ENCODE measurements at regions not wholly inside any gene's neighbourhood (a gene's known extent, or its start where the extent isn't known, plus 50 kb on each side); places are given as distances from the start of the nearest gene placed in this dataset.

GRCh38 chr22:45071618-45072017 lies 61.8 kb upstream of the PHF21B start:
- 0% methylated on average over 3 of the region's 9 CpGs for WGBS (ENCODE audit: insufficient coverage, low coverage, missing lambda C conversion rate)
- no peaks in the 10 kb centered on the region for H3K36me3 ChIP-seq (ENCODE audit: control insufficient read depth, insufficient read depth, low read length)
- H3K79me2 ChIP-seq (ENCODE audit: control insufficient read depth, insufficient read depth, low read length), result no peaks in the 10 kb centered on the region
- no peaks in the 10 kb centered on the region for H4K20me1 ChIP-seq (replicated peaks; ENCODE audit: control insufficient read depth, insufficient read depth, low read length)
- no peaks in the 10 kb centered on the region; a peak in 1 of 5 replicates for H3K4me1 ChIP-seq (replicated peaks in 1 of 2; ENCODE audit: control insufficient read depth in 2 of 2, insufficient read depth in 2 of 2, low read length in 2 of 2)
- in situ Hi-C loops (cut with MboI), result no loop called here
- H3K9me3 ChIP-seq (replicated peaks; ENCODE audit: control insufficient read depth, insufficient read depth, low read depth, low read length), result no peaks in the 10 kb centered on the region
- ChIA-PET POLR2A (no interaction called here), CTCF (ENCODE audit: low intra/inter-chr PET ratio) (no interaction called here)
- BruUV-seq (replicated peaks), result no TSS peak
- H3K4me2 ChIP-seq (ENCODE audit: insufficient read depth, low read length), result no peak overlapping the region
- H3K9ac ChIP-seq (ENCODE audit: insufficient read depth in 1 of 2, low read depth in 2 of 2, low read length in 2 of 2), result no peak overlapping the region
- no peak for FAIRE-seq
- H3K4me3 ChIP-seq, result no peak overlapping the region
- DNase-seq (ENCODE audit: extremely low read depth in 1 of 4, low spot score in 3 of 4), result no peak
- H3K27ac ChIP-seq (ENCODE audit: extremely low read depth, low read depth, low read length), result no peak overlapping the region
- no peaks in the 10 kb centered on the region for H3K9me1 ChIP-seq (ENCODE audit: control insufficient read depth, insufficient read depth, low read length)
- no peak overlapping the region for H2AFZ ChIP-seq (ENCODE audit: low read depth, low read length)
- intact Hi-C loops (cut with micrococcal nuclease), result no loop called here
- no peak for ATAC-seq
- H3K27me3 ChIP-seq (ENCODE audit: control insufficient read depth in 2 of 2, insufficient read depth in 2 of 2, low read length in 2 of 2), result peaks cover 0 to 28% of the 10 kb centered on the region in 2 experiments; a peak in 3 of 5 replicates
- TF ChIP-seq CC2D1A (IDR thresholded peaks at IDR 0.05), result no peak
- TF ChIP-seq IRF9 (tag; IDR thresholded peaks at IDR 0.05), result no peak
- TF ChIP-seq ZNF592 (IDR thresholded peaks at IDR 0.05), result no peak
- TF ChIP-seq ZNF436 (CRISPR knock-in tag; IDR thresholded peaks at IDR 0.05), result no peak
- TF ChIP-seq SPI1 (IDR thresholded peaks at IDR 0.05; ENCODE audit: borderline replicate concordance, low read depth, low read length), result no peak
- no peak for TF ChIP-seq ZNF212 (CRISPR knock-in tag; IDR thresholded peaks at IDR 0.05)
- no peak for TF ChIP-seq NR2C1 (IDR thresholded peaks at IDR 0.05)
- no peak for TF ChIP-seq NR2C1 (tag; IDR thresholded peaks at IDR 0.05)
- TF ChIP-seq NFE2 (IDR thresholded peaks at IDR 0.05; ENCODE audit: low read depth), result no peak
- TF ChIP-seq EP300 (IDR thresholded peaks at IDR 0.05; ENCODE audit: low read length), result no peak
- TF ChIP-seq ARID3B (CRISPR knock-in tag; IDR thresholded peaks at IDR 0.05; ENCODE audit: borderline replicate concordance), result no peak
- no peak for TF ChIP-seq SRF (CRISPR knock-in tag; IDR thresholded peaks at IDR 0.05)
- no peak for TF ChIP-seq ZNF77 (CRISPR knock-in tag; IDR thresholded peaks at IDR 0.05)
- TF ChIP-seq MAFF (IDR thresholded peaks at IDR 0.05; ENCODE audit: low read length), result no peak
- no peak for TF ChIP-seq KDM2B (CRISPR knock-in tag; IDR thresholded peaks at IDR 0.05)
- TF ChIP-seq ATF3 (IDR thresholded peaks at IDR 0.05), result no peak
- no peak for TF ChIP-seq ATF3 (CRISPR knock-in tag; conservative IDR thresholded peaks at IDR 0.05)
- TF ChIP-seq PHF8 (IDR thresholded peaks at IDR 0.05; ENCODE audit: borderline replicate concordance, low read length), result no peak
